Stimulated activated CD8-positive, alpha-beta memory T cell treated with anti-CD3 and anti-CD28 coated beads, Interleukin-12 subunit alpha, Interleukin-12 subunit beta, amount 100 ng/mL, for 1 hour (primary cell): ENCODE measurements at regions not wholly inside any gene's neighbourhood (a gene's known extent, or its start where the extent isn't known, plus 50 kb on each side); places are given as distances from the start of the nearest gene placed in this dataset.
A peak's percentile ranks its signal among the peaks of the same experiment; 100 is the strongest.
"Not testable (repeated sequence)": the region's sequence is repeated elsewhere in the genome, so short reads cannot be mapped to it uniquely, and the experiment has no call there.

ENCODE experiments used
- DNase-seq: peaks from one replicate; pipeline ENCODE4 v3.0.0-alpha.2; 2020; ENCODE audit warnings: low read depth

DNA sequence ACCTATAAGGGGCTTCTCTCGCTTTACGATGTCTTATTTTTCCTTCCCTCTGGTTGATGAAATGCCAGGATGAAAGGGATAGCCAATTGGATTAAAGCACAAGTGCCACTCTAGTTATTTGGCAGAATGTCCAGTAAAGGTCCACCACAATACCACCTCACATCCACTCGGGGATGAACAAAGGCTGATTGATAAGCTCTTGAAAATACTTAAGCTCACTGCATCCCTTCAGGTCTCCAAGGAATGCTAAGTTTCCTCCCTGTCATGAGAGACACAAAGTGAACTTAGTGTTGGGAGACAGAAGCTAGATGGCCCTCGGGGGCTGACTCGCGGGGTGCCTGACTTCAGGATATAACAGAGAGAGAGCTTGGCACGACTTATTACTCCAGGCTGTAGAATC lies 185.9 kb upstream of the ZNF644 start:
- not testable (repeated sequence) for DNase-seq

DNA sequence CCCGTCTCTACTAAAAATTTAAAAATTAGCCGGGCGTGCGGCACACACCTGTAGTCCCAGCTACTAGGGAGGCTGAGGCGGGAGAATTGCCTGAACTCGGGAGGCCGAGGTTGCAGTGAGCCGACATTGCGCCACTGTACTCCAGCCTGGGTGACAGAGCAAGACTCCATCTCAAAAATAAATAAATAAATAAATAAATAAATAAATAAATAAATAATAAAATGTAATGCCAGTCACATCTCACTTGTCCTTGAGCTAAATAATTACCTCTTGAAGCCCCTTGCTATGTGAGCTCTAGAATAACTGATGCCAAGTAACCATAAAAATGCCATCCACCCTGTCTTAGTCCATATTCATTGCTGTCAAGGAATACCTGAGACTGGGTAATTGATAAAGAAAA lies 182.3 kb upstream of the ZNF644 start:
- DNase-seq: not testable (repeated sequence)

DNA sequence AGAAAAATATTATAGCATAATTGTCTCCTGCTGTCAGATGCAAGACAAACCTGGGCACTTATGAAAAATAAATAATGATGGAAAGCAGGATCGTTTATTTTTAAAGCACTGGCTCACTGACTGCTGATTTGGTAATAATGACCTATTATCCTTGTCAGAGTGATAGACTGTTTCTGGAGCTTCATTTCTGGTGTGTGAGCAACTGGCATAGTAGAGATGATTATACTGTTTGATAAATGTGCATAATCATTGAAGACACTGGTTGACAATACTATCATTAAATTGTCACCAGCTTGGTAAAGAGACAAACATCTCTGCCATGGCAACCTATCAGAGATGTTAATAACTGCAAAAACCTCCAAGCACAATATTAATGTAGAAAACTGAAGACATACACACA lies 179.9 kb upstream of the ZNF644 start:
- DNase-seq: no peak

DNA sequence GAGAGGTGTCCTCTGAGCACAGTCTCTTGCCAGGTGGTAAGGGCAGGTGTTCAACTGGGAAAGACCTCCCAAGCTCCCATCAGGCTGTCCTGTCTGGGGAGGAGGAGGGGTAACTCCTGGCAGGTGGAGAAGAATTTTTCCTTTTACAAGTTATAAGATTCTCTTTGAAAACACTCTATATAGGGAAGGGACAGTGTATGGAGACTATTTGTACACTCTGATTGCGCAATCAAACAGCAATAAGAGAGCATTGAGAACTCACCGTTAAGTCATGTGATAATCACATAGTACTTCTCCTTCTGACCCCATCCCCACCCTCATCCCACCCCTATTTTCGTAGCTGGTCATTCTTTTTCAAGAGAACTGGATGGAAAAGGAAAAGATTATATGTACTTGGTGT lies 179.3 kb upstream of the ZNF644 start:
- no peak for DNase-seq

DNA sequence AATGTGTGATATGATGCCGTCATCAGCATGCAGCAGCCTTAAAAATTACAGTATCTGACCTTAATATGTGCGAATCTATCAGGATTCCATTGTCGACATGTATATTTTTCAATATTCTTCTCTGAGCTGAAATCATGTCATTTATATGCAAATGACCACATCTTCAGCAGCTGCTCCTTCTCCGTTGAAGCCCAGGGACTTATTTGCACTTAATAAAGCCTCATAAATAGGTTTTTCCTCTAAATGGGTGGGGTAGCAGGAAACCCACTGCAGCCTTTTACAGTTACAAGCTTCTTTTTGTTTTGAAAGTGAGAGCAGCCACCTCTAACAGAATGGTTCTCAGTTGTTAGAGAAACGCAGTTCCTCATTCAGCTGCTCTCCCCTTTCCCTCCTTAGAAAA lies 178.8 kb upstream of the ZNF644 start:
- no peak for DNase-seq

DNA sequence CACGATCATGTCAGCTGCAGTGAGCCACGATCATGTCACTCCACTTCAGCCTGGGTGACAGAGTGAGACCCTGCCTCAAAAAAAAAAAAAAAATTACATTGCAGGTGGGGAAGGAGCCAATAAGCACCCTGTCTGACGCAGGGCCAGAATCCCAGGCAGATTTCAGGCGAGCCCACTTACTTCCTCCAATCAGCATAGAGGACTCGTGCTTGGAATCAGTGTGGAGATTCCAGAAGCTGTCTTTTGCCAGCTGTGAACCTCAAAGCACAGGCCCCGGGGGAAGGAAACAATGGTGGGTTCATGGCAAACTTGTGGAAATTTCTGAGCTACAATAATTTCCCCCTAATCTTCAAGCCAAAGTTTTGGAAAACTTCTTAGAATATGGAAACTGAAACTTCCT lies 178.2 kb upstream of the ZNF644 start:
- no peak for DNase-seq

DNA sequence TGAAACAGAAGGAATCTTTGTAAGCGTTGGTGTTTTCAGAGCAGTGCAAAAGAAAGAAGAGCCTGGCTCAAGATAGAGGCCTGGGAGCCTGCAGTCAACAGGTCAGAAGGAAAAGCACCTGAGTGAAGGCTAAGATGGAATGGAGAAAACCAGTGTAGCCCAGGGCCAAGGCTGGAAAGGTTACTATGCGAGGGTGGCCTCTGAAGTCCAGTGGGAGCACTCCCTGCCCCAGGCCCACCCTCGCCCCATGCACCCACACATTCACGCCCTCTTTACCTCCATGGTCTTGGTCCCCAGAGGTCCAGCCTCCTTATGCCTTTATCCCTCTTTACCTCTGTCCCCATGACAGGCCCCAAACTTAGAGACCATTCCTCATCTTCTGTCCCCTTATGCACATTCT lies 169.2 kb upstream of the ZNF644 start:
- no peak for DNase-seq

DNA sequence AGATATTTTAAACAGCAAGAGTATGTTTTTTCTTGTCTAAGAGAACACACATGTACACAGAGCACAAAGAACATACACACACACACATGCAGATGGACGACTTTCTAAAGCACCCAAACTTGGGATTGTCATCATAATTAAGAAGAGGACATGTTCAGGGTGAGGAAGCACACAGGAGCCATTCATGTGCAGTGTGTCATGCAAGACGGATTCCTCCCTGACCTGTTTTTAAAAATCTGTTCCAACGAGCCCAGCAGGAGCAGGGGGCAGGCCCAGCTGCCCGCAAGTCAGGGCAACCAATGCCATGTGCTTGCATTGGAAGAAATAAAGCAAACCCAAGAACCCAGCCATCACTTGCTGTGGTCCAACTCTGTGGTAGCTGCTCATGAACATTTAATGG lies 167.3 kb upstream of the ZNF644 start:
- DNase-seq: no peak

DNA sequence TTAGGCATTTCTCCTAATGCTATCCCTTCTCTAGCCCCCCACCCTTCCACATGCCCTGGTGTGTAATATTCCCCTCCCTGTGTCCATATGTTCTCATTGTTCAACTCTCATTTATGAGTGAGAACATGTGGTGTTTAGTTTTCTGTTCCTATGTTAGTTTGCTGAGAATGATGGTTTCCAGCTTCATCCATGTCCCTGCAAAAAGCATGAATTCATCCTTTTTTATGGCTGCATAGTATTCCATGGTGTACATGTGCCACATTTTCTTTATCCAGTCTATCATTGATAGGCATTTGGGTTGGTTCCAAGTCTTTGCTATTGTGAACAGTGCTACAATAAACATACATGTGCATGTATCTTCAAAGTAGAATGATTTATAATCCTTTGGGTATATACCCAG lies 161.0 kb upstream of the ZNF644 start:
- not testable (repeated sequence) for DNase-seq

DNA sequence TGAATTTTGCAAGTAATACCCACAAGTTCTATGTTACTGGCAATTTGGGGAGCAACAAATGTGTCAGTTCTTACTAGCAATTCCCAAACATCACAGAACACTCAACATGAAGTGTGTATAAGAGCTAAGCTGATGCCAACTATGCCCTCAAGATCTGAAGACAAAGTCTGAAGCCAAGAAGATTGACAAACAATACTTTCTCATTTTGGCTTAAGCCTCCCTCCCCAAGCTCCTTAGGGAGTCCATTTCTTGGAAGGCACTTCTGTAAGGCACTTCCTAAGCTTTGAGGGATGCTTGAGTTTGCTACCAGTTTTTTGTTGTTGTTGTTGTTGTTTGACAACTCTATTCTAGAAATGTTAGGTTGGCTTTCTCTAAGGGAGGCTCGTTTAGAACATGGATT lies 154.4 kb upstream of the ZNF644 start:
- no peak for DNase-seq

DNA sequence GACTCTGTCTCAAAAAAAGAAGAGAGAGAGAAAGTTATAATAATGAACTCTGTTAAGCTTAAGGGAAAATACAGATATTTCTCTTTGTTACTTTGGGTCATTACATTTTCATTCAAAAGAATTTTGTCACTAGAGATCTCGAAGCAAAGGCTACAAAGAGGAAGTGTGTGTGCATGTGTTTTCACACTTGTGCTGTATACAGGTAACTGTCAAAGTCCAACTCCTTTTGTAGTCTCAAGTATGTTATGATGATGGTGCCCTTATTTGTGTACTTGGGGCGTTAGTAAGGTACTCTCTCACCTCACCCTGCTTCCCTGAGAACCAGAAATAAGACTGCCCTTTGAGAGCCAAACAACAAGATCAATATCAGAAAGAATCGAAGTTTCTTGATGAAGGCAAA lies 152.9 kb upstream of the ZNF644 start:
- DNase-seq: no peak

DNA sequence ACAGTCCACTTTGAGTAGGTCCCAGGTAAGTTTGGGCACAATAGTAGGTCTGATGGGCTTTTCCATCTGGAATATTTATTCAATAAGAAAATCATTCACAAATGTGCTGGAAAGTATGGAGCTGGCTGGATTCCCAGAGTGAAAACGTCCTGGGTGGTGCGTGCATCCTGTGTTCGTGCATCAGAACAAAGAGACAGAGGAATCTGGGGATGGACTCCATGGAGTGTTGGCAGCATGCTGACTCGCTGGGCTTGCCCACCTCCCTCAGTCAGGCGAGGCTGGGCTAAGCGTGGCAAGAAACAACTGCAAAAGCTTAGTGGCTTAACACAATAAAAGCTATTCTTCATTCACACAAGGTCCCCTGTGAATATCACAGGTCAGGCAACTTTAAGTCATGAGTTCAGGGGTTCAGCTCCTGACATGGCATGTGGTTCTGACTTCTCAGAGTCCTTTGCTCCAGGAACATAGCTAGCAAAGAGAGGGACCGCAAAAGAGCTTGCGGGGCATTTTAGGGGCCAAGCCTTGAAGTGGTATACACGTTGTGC lies 151.6 kb upstream of the ZNF644 start:
- no peak for DNase-seq

DNA sequence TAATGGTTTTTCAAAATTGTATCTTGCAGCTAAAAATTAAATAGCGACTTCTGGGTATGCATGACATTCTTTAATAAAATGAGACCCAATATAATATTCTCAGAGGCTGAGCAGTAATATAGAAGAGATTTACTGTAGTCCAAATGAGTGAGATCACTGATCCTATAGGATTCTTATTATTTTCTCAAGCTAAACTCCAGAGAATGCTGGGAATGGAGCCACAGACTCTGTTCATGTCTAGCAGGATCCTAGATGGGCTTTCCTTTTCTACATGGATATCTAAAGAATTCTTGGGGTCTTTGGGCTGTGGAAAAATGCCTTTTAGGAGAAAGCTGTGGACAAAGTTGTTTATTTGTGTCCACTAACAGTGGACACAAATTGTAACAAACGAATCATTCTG lies 150.7 kb upstream of the ZNF644 start:
- DNase-seq: no peak

DNA sequence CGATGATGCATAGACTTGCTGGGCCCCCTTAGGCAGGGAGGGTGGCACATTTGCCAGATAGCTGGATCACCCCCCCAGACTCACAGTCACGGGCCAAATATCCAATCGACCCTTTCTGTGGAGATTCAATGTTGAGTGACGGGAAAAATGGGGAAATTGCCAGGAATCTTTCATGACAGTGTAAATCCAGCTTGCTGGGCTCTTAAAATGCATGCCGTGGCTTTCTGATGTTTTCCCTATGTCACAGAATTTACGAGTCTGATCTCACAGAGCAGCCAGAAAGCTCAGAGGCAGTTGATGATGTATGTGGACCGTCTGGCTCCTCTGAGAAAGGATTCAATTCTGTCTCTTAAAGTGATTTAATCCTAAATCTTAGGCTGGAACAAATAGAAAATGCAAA lies 150.1 kb upstream of the ZNF644 start:
- no peak for DNase-seq

DNA sequence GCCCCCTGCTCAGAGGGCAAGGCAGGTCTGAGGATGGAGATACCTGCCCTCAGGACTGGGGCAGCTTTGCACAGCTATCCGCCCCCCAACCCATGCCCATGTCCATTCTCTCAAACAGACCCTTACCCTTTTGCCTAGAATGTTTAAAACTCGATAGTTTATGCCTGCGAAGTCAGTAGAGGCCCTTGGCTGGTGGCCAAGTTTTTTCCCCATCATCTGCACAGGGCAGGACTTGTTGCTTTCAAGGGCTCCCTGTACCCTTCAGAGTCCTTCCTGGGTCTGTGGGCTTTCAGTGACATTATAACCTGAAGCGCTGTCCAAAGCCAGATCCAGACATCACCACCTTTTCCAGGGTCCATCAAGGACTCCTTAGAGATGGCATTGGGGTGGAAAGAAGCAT lies 148.7 kb upstream of the ZNF644 start:
- no peak for DNase-seq

DNA sequence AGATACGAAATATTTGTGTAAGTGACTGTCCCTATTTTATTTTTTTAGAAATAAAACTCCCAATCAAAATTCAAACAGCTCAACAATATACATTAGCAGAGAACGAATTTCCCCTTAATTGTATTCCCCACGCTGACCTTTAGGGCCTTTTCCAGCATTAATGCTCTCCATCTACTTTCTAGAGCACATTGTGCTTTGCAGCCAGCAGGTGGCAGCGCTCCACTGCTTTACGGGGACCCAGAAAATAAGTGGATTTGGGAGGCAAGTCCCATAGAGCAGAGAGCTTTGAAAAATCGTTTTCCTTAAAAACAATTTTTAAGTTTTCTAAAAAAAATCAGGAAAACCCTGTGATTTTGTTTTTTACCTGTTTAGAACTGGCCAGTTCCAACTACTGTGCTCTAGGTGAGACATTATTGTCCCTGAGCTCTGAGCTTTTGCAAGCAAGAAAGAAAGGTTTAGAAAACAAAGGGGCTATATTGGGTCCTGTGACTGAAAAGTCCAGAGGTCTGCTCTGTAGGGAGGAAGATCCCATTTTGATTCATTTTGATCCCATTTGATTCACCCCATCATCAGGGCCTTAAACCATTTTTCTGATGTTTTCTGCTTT lies 144.4 kb upstream of the ZNF644 start:
- DNase-seq: no peak

DNA sequence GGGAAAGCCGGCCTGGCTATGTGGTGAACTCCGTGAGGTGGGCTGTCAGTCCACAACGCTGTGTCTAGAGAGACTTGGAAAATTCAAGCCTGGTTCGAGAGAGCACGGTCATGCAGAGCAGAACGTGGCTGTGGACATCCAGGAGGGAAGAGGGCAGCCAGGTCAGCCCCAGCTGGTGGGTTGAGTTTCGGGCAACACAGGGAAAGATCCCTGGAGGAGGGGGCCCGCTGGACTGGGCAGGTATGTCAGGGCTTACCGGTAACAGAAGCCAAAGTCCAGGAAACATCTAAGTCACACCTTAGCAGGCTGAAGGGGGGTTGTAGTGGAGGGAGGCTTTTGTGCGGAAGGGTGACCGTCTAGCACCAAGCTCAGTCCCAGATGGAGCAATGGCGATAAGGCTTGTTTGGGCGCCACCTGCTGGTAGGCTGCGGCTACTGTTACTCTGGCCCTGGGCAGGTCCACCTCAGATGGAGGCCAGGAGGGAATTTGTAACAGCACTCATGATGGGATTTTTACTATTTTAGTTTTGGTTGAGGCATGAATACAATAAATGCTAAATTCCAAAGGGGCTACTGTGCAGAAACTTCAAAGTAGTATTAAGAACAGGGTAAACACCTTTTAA lies 143.3 kb upstream of the ZNF644 start:
- peak; percentile 48 for DNase-seq

DNA sequence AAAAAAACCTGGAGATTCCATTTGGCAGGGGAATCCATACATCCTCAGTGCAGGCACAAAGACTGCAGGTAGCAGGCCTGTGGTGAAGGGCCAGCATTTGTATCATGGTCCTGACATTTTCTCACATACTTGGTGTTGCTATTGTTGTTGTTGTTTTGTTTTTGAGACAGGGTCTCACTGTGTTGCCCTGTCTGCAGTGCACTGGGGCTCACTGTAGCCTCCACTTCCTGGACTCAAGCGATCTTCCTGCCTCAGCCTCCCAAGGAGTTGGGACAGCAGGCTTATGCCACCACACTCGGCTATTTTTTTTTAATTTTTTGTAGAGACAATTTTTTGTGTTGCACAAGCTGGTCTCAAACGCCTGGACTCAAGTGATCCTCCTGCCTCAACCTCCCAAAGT lies 140.8 kb upstream of the ZNF644 start:
- DNase-seq: no peak

DNA sequence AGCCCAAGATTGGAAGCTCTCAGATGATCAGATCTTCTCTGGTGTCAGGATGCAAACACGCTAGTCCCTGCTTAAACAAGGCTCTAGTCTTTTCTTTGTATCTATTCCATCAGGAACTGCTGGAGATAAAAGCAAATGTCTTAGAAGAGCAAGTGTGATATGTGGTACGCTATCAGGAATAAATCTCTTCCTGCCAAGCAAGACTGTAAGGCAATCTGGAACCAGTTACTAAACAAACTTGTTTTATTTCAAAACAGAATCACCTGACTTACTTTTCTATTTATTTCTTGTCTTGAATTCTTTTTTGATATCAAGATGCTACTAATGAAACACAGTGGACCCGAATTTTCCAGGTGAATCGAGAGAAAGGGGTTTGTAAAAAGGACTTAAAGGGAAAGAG lies 139.9 kb upstream of the ZNF644 start:
- DNase-seq: no peak

DNA sequence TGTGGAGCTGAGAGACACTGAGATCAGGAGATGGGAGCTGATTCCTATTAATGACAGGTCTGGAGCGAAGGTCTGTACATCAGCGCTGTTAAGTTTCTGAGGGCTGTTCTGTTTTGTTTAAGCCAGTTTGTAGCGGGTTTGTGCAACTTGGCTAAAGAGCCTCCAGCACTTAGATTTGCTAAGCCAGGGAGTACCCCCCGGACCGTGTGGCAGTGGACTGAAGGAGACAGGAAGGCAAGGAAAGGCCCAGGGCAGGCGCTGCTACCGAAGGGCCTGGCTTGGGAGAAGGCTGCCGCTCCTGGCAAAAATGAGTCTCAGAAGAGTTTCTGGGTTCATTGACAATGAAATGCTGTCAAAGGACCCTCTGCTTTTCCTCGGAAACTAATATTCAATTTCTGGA lies 139.3 kb upstream of the ZNF644 start:
- no peak for DNase-seq

DNA sequence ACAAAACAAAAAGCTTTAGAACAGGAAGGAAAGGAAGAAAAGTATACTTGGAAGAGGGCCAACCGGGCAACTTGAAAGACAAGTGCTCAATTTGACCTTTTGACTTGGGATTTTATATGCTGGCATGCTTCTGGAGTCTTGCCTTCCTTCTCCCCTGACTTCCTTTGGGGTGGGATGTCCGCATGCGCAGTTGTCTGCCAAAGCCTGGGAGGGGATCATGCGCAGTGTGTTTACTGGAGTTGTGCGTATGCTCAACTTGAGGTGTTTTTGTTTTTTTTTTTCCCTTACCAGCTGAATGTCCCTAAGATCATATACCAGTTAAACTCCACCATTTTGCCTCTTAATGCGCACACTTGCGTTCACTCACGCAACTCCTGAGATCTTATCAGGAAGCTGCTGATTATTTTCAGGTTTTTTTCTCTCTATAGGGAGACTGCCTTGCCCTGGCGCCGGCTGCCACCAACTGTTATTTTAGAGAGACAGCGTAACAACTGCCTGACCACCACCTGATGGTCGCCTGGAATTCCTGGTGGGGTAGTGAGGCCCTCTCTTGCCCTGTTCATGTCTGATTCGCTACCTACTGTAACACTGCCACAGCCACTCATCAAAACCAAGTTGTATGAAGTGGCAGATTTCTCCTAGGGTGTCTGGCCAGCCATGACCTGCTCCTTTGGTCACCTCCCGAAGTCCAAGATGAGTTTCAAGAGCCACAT lies 138.7 kb upstream of the ZNF644 start:
- no peak for DNase-seq

DNA sequence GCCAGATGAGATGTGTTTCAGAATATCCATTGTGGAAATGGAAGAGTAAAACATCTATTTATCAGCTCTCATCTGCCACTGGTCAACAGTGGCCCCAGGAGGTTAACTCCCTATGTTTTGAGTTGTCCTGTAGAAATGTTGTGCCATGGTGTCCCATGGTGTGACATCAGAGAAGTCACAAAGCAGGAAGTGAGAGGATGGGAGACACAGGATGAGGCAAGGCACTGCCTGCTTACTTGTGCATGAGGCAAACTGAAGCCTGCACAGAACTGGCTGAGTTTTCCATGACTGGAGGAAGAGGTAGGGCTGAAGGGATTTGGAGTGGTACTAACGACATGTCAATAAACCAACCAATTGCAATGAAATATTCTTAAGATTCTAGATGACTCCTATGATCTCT lies 131.5 kb upstream of the ZNF644 start:
- no peak for DNase-seq

DNA sequence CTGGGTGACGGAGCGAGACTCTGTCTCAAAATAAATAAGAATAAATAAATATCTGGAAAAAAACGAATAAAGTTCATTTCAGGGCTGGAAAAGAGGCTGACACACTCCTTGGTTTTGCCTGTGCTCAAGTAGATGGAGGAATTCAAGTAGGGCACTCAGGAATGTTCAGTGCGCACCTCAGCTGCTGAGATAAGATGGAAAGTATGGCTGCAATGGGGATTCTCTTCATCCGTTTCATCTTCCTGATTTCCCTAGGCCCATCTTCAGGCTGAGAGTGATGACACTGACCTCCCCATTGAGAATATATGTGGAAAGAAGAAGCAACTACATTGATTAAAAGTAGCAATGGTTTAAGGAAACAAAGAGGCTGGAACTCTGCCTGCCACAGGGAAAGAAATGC lies 130.5 kb upstream of the ZNF644 start:
- no peak for DNase-seq

DNA sequence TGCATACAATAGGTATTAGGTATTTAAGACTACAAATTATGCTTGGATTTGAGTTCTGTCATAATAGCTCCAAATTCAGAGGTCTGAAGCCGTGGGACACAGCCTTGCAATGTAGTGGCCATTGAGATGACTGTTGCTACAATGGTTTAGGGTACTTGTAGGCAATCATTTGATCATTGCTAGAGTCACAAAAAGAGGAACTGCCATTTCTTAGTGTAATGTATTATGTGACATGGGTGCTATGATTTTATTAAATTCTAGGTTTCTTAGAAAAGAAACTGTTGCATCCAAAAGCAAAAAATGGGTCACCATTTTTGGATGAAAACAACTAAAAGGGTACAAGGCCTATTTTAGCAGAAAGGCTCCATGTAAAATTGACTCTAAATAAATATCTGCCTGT lies 129.9 kb upstream of the ZNF644 start:
- no peak for DNase-seq
